SK-N-SH (cell line): ENCODE measurements at regions not wholly inside any gene's neighbourhood (a gene's known extent, or its start where the extent isn't known, plus 50 kb on each side); places are given as distances from the start of the nearest gene placed in this dataset.

ENCODE experiments used
- CTCF ChIA-PET: fragments of 300-600, 350-600 bp; formaldehyde crosslinking; extraction: SDS; loops from one replicate; lab custom pipeline; 2021; lab: Yijun Ruan, JAX
- POLR2A ChIA-PET: fragments of 350-600 bp; sonication (Branson Sonifier 250); formaldehyde crosslinking; extraction: SDS; loops from one replicate; lab custom pipeline; 2020; ENCODE audit warnings: antibody characterized with exemption, inconsistent platforms; lab: Yijun Ruan, JAX
- DNase-seq: peaks from one replicate; pipeline ENCODE4 v3.0.0; 2012
- H2AFZ ChIP-seq: fragments of 200-600 bp; sonication (generic); 2 replicates; pipeline ENCODE4 v1.8.1; 2016; ENCODE audit warnings: antibody characterized with exemption, mild to moderate bottlenecking, low read depth
- H3F3A ChIP-seq: fragments of 200-600 bp; sonication (generic); replicated peaks from 2 replicates; pipeline ENCODE3; 2016; ENCODE audit warnings: antibody characterized with exemption, mild to moderate bottlenecking; ENCODE audit not compliant: insufficient read depth
- H3K27ac ChIP-seq, 2 experiments: fragments of 200-500 bp in 1 of 2; fragments of 200-600 bp in 1 of 2; sonication (Bioruptor generic) in 1 of 2; sonication (generic), shearing (Covaris generic) in 1 of 2; 2 replicates each; pipeline versions ENCODE4 v1.5.1 to v1.6.1; 2014 to 2016; ENCODE audit warnings: low read depth in 2 of 2, inconsistent platforms in 1 of 2, low read length in 1 of 2, mild to moderate bottlenecking in 1 of 2, mixed read lengths in 1 of 2
- H3K27me3 ChIP-seq: fragments of 200-600 bp; sonication (generic), shearing (Covaris generic); 2 replicates; pipeline ENCODE4 v1.6.1; 2016; ENCODE audit warnings: mixed run types; ENCODE audit not compliant: insufficient read depth
- H3K36me3 ChIP-seq, 2 experiments: fragments of 200-500 bp in 1 of 2; fragments of 200-600 bp in 1 of 2; sonication (Bioruptor generic) in 1 of 2; sonication (generic) in 1 of 2; replicated peaks in 1 of 2; 2 replicates each; pipeline versions ENCODE3 to v1.5.1; 2014 to 2016; ENCODE audit warnings: low read length in 1 of 2, mild to moderate bottlenecking in 1 of 2; ENCODE audit not compliant: insufficient read depth in 2 of 2, control insufficient read depth in 1 of 2
- H3K4me1 ChIP-seq, 2 experiments: fragments of 200-500 bp in 1 of 2; fragments of 200-600 bp in 1 of 2; sonication (Bioruptor generic) in 1 of 2; sonication (generic), shearing (Covaris generic) in 1 of 2; 2 replicates each; pipeline versions ENCODE4 v1.5.1 to v1.6.1; 2014 to 2016; ENCODE audit warnings: low read depth in 1 of 2, low read length in 1 of 2, mixed run types in 1 of 2; ENCODE audit not compliant: insufficient read depth in 2 of 2, control insufficient read depth in 1 of 2
- H3K4me2 ChIP-seq: fragments of 200-600 bp; sonication (generic), shearing (Covaris generic); 2 replicates; pipeline ENCODE4 v1.6.1; 2017; ENCODE audit warnings: mixed run types
- H3K4me3 ChIP-seq, 2 experiments: fragments of 200-500 bp in 1 of 2; fragments of 200-600 bp in 1 of 2; sonication (Bioruptor generic) in 1 of 2; sonication (generic), shearing (Covaris generic) in 1 of 2; 2 replicates each; pipeline versions ENCODE4 v1.5.1 to v1.8.1; 2014 to 2016; ENCODE audit warnings: low read depth in 2 of 2, inconsistent platforms in 1 of 2, low read length in 1 of 2, mild to moderate bottlenecking in 1 of 2, mixed read lengths in 1 of 2, moderate library complexity in 1 of 2
- H3K79me2 ChIP-seq: fragments of 200-600 bp; sonication (generic); 2 replicates; pipeline ENCODE4 v1.8.1; 2017; ENCODE audit warnings: mild to moderate bottlenecking; ENCODE audit not compliant: insufficient read depth
- H3K9ac ChIP-seq: fragments of 200-600 bp; sonication (generic); 2 replicates; pipeline ENCODE4 v1.6.1; 2017; ENCODE audit warnings: mixed run types
- H3K9me2 ChIP-seq: fragments of 200-600 bp; sonication (generic); 2 replicates; pipeline ENCODE4 v1.6.1; 2017; ENCODE audit warnings: mixed run types
- H3K9me3 ChIP-seq: fragments of 200-600 bp; sonication (generic); 2 replicates; pipeline ENCODE4 v1.6.1; 2017; ENCODE audit warnings: mixed run types, mild to moderate bottlenecking, moderate library complexity
- H4K20me1 ChIP-seq: fragments of 200-600 bp; sonication (generic); 2 replicates; pipeline ENCODE4 v1.6.1; 2017; ENCODE audit warnings: mild to moderate bottlenecking, mixed run types; ENCODE audit not compliant: insufficient read depth
- ELF1 ChIP-seq: IDR thresholded peaks from 2 replicates; pipeline ENCODE4 v1.4.0; 2012
- EZH2phosphoT487 ChIP-seq: fragments of 200-600 bp; sonication (generic); IDR thresholded peaks from 2 replicates; pipeline ENCODE4 v1.6.1; 2017; ENCODE audit warnings: low read depth, mixed run types, mild to moderate bottlenecking, antibody characterized with exemption, moderate library complexity, borderline replicate concordance
- FOSL2 ChIP-seq: IDR thresholded peaks from 2 replicates; pipeline ENCODE4 v1.4.0; 2012; ENCODE audit warnings: low read depth, mild to moderate bottlenecking, moderate library complexity, borderline replicate concordance
- FOXM1 ChIP-seq: IDR thresholded peaks from 2 replicates; pipeline ENCODE4 v1.4.0; 2012; ENCODE audit warnings: low read depth, mild to moderate bottlenecking
- GABPA ChIP-seq: IDR thresholded peaks from 2 replicates; pipeline ENCODE4 v1.4.0; 2012; ENCODE audit warnings: low read depth, mild to moderate bottlenecking
- GATA2 ChIP-seq: sonication (generic); formaldehyde crosslinking; IDR thresholded peaks from 2 replicates; pipeline ENCODE4 v1.5.0; 2020; ENCODE audit warnings: mild to moderate bottlenecking, missing genetic modification reagents
- MXI1 ChIP-seq: IDR thresholded peaks from 2 replicates; pipeline ENCODE4 v1.6.1; 2012; ENCODE audit warnings: mild to moderate bottlenecking, low read depth, low read length, improper control_type of control experiment
- NFIC ChIP-seq: IDR thresholded peaks from 2 replicates; pipeline ENCODE4 v1.4.0; 2012; ENCODE audit warnings: borderline replicate concordance
- NRF1 ChIP-seq: IDR thresholded peaks from 2 replicates; pipeline ENCODE4 v1.6.1; 2012; ENCODE audit warnings: low read depth, mild to moderate bottlenecking, low read length
- POLR2AphosphoS5 ChIP-seq: IDR thresholded peaks from 2 replicates; pipeline ENCODE4 v1.6.1; 2012; ENCODE audit warnings: low read depth, low read length
- RAD21 ChIP-seq: IDR thresholded peaks from 2 replicates; pipeline ENCODE4 v1.6.1; 2012; ENCODE audit warnings: mild to moderate bottlenecking, low read length
- RCOR1 ChIP-seq: fragments of 150-350 bp; IDR thresholded peaks from 2 replicates; pipeline ENCODE4 v1.6.1; 2017; ENCODE audit warnings: antibody characterized with exemption, low read length
- TEAD4 ChIP-seq: IDR thresholded peaks from 2 replicates; pipeline ENCODE4 v1.4.0; 2012; ENCODE audit warnings: mild to moderate bottlenecking, borderline replicate concordance; ENCODE audit not compliant: insufficient read depth
- WGBS: methylation state at CpG from one replicate; pipeline ENCODE4 v1.1.6; 2017; ENCODE audit warnings: low lambda C conversion rate; 5-methylcytosine and 5-hydroxymethylcytosine counted together
- TF ChIP-seq, protein P1 (sequence below): IDR thresholded peaks from 2 replicates; pipeline ENCODE4 v1.4.0; 2012; ENCODE audit warnings: low read depth, borderline replicate concordance
- TF ChIP-seq, protein P2 (sequence below): fragments of 150-350 bp; IDR thresholded peaks from 2 replicates; pipeline ENCODE4 v1.6.1; 2016; ENCODE audit warnings: mild to moderate bottlenecking, low read depth, low read length
- TF ChIP-seq, protein P3 (sequence below): IDR thresholded peaks from 2 replicates; pipeline ENCODE4; 2012
- TF ChIP-seq, protein P4 (sequence below): IDR thresholded peaks from 2 replicates; pipeline ENCODE4 v1.4.0; 2012; ENCODE audit warnings: low read depth, borderline replicate concordance
- TF ChIP-seq, protein P5 (sequence below): fragments of 200-600 bp; sonication (generic); IDR thresholded peaks from 2 replicates; pipeline ENCODE4 v1.6.1; 2017; ENCODE audit warnings: antibody characterized with exemption, mild to moderate bottlenecking, moderate library complexity

DNA sequence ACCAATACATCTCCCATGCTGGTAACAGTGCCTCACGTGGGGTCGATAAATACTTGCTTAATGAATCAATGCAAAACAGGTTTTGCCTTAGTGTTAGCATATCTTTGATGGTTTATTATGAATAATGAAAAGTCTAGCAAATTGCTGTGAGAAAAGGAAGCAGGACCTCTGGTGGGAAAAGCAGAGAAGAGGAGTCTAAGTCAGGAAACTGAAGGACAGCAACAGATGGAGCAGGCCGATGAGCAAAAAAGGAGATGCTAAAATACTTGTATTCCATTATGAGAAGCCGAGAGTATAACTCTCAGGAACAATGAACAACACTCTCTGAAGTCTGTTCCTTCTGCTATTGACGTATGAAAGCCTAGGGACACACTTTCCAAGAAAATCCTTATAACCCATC, 555.2 kb upstream of the KLHL29 start (continued):
- no peak for TF ChIP-seq RCOR1

DNA sequence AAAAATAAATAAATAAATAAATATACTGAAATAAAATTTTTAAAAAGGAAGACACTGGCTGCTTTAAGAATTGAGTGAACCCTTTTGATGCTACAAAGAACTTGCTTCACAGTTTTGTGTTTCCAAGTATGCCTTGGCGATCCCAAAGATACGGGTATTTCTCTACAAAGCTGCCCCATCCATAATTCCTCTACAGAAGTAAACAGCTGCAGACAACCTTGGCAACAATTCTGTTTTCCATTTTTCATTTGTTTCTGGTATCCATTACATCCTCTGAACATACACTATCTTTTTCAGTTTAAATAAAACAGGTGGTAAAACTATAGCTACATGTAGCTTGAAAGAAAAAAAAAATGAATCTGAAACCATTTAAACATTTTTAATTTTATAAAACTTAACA, 552.8 kb upstream of the KLHL29 start:
- Histone ChIP-seq H3K4me1 (no peaks in the 10 kb centered on the region), H3K27me3 (no peaks in the 10 kb centered on the region), H3K27ac (no peak overlapping the region), H3K9me3 (no peaks in the 10 kb centered on the region; the same call in 1 of the 2 replicates), H3F3A (no peaks in the 10 kb centered on the region), H3K79me2 (no peaks in the 10 kb centered on the region), H3K4me3 (no peak overlapping the region)
- no peak for DNase-seq
- CTCF ChIA-PET: interaction anchor here (0.7 to 1.2 kb wide), 2 partner anchors 14 to 73 kb away, joined by 3 read pairs; no protein-coding TSS in a partner anchor
- TF ChIP-seq GATA2 (CRISPR knock-in tag) (no peak), NFIC (no peak), MXI1 (no peak), NRF1 (no peak), RCOR1 (no peak), RAD21 (no peak), EZH2phosphoT487 (no peak), ELF1 (no peak), TEAD4 (no peak), FOSL2 (no peak), GABPA (no peak), POLR2AphosphoS5 (no peak), FOXM1 (no peak)
- TF ChIP-seq, protein P1, sequence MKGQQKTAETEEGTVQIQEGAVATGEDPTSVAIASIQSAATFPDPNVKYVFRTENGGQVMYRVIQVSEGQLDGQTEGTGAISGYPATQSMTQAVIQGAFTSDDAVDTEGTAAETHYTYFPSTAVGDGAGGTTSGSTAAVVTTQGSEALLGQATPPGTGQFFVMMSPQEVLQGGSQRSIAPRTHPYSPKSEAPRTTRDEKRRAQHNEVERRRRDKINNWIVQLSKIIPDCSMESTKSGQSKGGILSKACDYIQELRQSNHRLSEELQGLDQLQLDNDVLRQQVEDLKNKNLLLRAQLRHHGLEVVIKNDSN: no peak
- TF ChIP-seq, protein P2, sequence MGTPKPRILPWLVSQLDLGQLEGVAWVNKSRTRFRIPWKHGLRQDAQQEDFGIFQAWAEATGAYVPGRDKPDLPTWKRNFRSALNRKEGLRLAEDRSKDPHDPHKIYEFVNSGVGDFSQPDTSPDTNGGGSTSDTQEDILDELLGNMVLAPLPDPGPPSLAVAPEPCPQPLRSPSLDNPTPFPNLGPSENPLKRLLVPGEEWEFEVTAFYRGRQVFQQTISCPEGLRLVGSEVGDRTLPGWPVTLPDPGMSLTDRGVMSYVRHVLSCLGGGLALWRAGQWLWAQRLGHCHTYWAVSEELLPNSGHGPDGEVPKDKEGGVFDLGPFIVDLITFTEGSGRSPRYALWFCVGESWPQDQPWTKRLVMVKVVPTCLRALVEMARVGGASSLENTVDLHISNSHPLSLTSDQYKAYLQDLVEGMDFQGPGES: no peak
- TF ChIP-seq, protein P3, sequence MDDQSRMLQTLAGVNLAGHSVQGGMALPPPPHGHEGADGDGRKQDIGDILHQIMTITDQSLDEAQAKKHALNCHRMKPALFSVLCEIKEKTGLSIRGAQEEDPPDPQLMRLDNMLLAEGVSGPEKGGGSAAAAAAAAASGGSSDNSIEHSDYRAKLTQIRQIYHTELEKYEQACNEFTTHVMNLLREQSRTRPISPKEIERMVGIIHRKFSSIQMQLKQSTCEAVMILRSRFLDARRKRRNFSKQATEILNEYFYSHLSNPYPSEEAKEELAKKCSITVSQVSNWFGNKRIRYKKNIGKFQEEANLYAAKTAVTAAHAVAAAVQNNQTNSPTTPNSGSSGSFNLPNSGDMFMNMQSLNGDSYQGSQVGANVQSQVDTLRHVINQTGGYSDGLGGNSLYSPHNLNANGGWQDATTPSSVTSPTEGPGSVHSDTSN: no peak
- TF ChIP-seq, protein P4, sequence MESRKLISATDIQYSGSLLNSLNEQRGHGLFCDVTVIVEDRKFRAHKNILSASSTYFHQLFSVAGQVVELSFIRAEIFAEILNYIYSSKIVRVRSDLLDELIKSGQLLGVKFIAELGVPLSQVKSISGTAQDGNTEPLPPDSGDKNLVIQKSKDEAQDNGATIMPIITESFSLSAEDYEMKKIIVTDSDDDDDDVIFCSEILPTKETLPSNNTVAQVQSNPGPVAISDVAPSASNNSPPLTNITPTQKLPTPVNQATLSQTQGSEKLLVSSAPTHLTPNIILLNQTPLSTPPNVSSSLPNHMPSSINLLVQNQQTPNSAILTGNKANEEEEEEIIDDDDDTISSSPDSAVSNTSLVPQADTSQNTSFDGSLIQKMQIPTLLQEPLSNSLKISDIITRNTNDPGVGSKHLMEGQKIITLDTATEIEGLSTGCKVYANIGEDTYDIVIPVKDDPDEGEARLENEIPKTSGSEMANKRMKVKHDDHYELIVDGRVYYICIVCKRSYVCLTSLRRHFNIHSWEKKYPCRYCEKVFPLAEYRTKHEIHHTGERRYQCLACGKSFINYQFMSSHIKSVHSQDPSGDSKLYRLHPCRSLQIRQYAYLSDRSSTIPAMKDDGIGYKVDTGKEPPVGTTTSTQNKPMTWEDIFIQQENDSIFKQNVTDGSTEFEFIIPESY: no peak
- TF ChIP-seq, protein P5, sequence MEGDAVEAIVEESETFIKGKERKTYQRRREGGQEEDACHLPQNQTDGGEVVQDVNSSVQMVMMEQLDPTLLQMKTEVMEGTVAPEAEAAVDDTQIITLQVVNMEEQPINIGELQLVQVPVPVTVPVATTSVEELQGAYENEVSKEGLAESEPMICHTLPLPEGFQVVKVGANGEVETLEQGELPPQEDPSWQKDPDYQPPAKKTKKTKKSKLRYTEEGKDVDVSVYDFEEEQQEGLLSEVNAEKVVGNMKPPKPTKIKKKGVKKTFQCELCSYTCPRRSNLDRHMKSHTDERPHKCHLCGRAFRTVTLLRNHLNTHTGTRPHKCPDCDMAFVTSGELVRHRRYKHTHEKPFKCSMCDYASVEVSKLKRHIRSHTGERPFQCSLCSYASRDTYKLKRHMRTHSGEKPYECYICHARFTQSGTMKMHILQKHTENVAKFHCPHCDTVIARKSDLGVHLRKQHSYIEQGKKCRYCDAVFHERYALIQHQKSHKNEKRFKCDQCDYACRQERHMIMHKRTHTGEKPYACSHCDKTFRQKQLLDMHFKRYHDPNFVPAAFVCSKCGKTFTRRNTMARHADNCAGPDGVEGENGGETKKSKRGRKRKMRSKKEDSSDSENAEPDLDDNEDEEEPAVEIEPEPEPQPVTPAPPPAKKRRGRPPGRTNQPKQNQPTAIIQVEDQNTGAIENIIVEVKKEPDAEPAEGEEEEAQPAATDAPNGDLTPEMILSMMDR: no peak
- TF ChIP-seq, all 33 proteins: peak for 0
- no peaks in the 10 kb centered on the region for H4K20me1 ChIP-seq
- no peaks in the 10 kb centered on the region for H3K36me3 ChIP-seq
- no peak overlapping the region for H3K4me2 ChIP-seq
- no peaks in the 10 kb centered on the region for H3K9me2 ChIP-seq
- 67% methylated on average over 2 of the region's 2 CpGs for WGBS
- H3K9ac ChIP-seq: no peak overlapping the region
- H2AFZ ChIP-seq: no peak overlapping the region
- POLR2A ChIA-PET: no interaction called here
